MM.1S (cell line): ENCODE measurements at regions not wholly inside any gene's neighbourhood (a gene's known extent, or its start where the extent isn't known, plus 50 kb on each side); places are given as distances from the start of the nearest gene placed in this dataset.

ENCODE experiments used
- EZH2 ChIP-seq: fragments of 300-600 bp; sonication (generic); optimal IDR thresholded peaks from 2 replicates; pipeline ENCODE3; 2017; ENCODE audit warnings: low read depth, mild to moderate bottlenecking, antibody characterized with exemption, low read length, mixed read lengths
- TF ChIP-seq, protein P1 (sequence below): fragments of 300-600 bp; sonication (generic); IDR thresholded peaks from 2 replicates; pipeline ENCODE4 v1.5.1; 2016; ENCODE audit warnings: antibody characterized with exemption, low read length, mixed read lengths

- TF ChIP-seq, protein P1, sequence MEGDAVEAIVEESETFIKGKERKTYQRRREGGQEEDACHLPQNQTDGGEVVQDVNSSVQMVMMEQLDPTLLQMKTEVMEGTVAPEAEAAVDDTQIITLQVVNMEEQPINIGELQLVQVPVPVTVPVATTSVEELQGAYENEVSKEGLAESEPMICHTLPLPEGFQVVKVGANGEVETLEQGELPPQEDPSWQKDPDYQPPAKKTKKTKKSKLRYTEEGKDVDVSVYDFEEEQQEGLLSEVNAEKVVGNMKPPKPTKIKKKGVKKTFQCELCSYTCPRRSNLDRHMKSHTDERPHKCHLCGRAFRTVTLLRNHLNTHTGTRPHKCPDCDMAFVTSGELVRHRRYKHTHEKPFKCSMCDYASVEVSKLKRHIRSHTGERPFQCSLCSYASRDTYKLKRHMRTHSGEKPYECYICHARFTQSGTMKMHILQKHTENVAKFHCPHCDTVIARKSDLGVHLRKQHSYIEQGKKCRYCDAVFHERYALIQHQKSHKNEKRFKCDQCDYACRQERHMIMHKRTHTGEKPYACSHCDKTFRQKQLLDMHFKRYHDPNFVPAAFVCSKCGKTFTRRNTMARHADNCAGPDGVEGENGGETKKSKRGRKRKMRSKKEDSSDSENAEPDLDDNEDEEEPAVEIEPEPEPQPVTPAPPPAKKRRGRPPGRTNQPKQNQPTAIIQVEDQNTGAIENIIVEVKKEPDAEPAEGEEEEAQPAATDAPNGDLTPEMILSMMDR, result no peak
- TF ChIP-seq EZH2, result no peak
Measured at GRCh38 chr5:8355981-8356380, 487.0 kb downstream of the MTRR start.
